Spleen (tissue), 11 donors: ENCODE measurements at regions not wholly inside any gene's neighbourhood (a gene's known extent, or its start where the extent isn't known, plus 50 kb on each side); places are given as distances from the start of the nearest gene placed in this dataset.
A peak's percentile ranks its signal among the peaks of the same experiment; 100 is the strongest.

ENCODE experiments used
- DNase-seq: peaks from one replicate; pipeline ENCODE4 v3.0.0-alpha.2; 2020
- H3K27ac ChIP-seq, 8 donors: fragments of 200-600 bp; sonication (generic) in 7 of 8; 1 replicate in 4 of 8; 2 replicates in 4 of 8; pipeline versions ENCODE4 v1.5.0 to v1.8.0; 2016 to 2021; ENCODE audit warnings: inconsistent platforms in 4 of 8, mild to moderate bottlenecking in 4 of 8, moderate library complexity in 1 of 8
- H3K27me3 ChIP-seq, 7 donors: fragments of 200-600 bp; sonication (generic) in 6 of 7; replicated peaks in 1 of 7; 1 replicate in 4 of 7; 2 replicates in 3 of 7; pipeline versions ENCODE4 v1.5.0 to v1.8.0; 2016 to 2021; ENCODE audit warnings: inconsistent platforms in 3 of 7, mild to moderate bottlenecking in 1 of 7
- H3K36me3 ChIP-seq, 6 donors: fragments of 200-600 bp; sonication (generic) in 5 of 6; 1 replicate in 4 of 6; 2 replicates in 2 of 6; pipeline versions ENCODE4 v1.5.0 to v1.8.0; 2016 to 2021; ENCODE audit warnings: inconsistent platforms in 2 of 6
- H3K4me1 ChIP-seq, 6 donors: fragments of 200-600 bp; sonication (generic) in 5 of 6; 1 replicate in 3 of 6; 2 replicates in 3 of 6; pipeline versions ENCODE4 v1.5.0 to v1.8.0; 2016 to 2021; ENCODE audit warnings: inconsistent platforms in 3 of 6
- H3K4me3 ChIP-seq, 8 donors: fragments of 200-600 bp; sonication (generic) in 7 of 8; 1 replicate in 4 of 8; 2 replicates in 4 of 8; pipeline versions ENCODE4 v1.5.0 to v1.8.0; 2016 to 2021; ENCODE audit warnings: inconsistent platforms in 4 of 8, mild to moderate bottlenecking in 4 of 8, moderate library complexity in 2 of 8
- H3K9me3 ChIP-seq, 8 donors: fragments of 200-600 bp; sonication (generic) in 7 of 8; 1 replicate in 4 of 8; 2 replicates in 4 of 8; pipeline versions ENCODE4 v1.5.0 to v1.8.0; 2016 to 2021; ENCODE audit warnings: inconsistent platforms in 4 of 8
- CTCF ChIP-seq, 11 experiments: fragments of 200-600 bp in 7 of 11; fragments of 450-650 bp in 4 of 11; sonication (generic) in 4 of 11; IDR thresholded peaks in 8 of 11; conservative IDR thresholded peaks in 3 of 11; 1 replicate in 7 of 11; 2 replicates in 4 of 11; pipeline versions ENCODE4 v1.4.0 to v1.8.0; 2016 to 2021; ENCODE audit warnings: antibody characterized with exemption in 11 of 11, inconsistent platforms in 4 of 11, mild to moderate bottlenecking in 1 of 11
- POLR2A ChIP-seq, 3 donors: fragments of 450-650 bp; IDR thresholded peaks; one replicate each; pipeline ENCODE4 v1.5.1; 2017; ENCODE audit warnings: antibody characterized with exemption in 3 of 3, mild to moderate bottlenecking in 1 of 3
- POLR2AphosphoS5 ChIP-seq, 3 donors: sonication (generic); formaldehyde crosslinking; IDR thresholded peaks; one replicate each; pipeline ENCODE4 v1.5.1; 2017; ENCODE audit warnings: antibody characterized with exemption in 3 of 3
- WGBS, 5 donors: extraction: QIAGEN DNeasy Blood & Tissue Kit in 3 of 5; methylation state at CpG; one replicate each; pipeline versions ENCODE4 v1.1.5 to v1.1.7; 2013 to 2018; 5-methylcytosine and 5-hydroxymethylcytosine counted together
- intact Hi-C: fragments of 100-400 bp; cut with DNase I; formaldehyde crosslinking; loops from one replicate; pipeline ENCODE4 v1.15.0; 2023; ENCODE audit warnings: low total_unique reads
- donor health status: healthy with polysubstance abuse.
- donor health status: DM: no; HTN: no; CAD: no; lungs with moderate emphysema.
- donor health status: DM: no; HTN: no; CAD: no.
- donor health status: Bipolar disorder and iron deficiency.
- donor health status: healthy.
- donor health status: DM: no; HTN: no; CAD: no.
- donor health status: DM: yes; HTN: yes; CAD: no.

GRCh38 chr9:108167136-108167900, 677.7 kb upstream of the KLF4 start:
- DNase-seq: no peak
- 82 to 95% (median 90%) methylated on average over 4 to 5 of the region's 5 CpGs for WGBS, 5 donors
- Histone ChIP-seq H3K9me3 (peaks cover 0 to 6% (median 0%) of the 10 kb centered on the region in 8 donors), H3K27me3 (no peaks in the 10 kb centered on the region), H3K4me1 (peaks cover 0 to 5% (median 0%) of the 10 kb centered on the region in 6 donors), H3K36me3 (no peaks in the 10 kb centered on the region), H3K27ac (no peak overlapping the region), H3K4me3 (no peak overlapping the region)
- intact Hi-C loops: no loop called here
- TF ChIP-seq POLR2A (IDR thresholded peaks at IDR 0.05): no peak
- TF ChIP-seq CTCF (IDR thresholded peaks at IDR 0.05 in 8 of 11, conservative IDR thresholded peaks at IDR 0.05 in 3 of 11): no peak
- no peak for TF ChIP-seq POLR2AphosphoS5 (IDR thresholded peaks at IDR 0.05)

GRCh38 chr9:108166519-108166918, 677.0 kb upstream of the KLF4 start:
- Histone ChIP-seq H3K36me3 (no peaks in the 10 kb centered on the region), H3K27ac (no peak overlapping the region), H3K9me3 (no peaks in the 10 kb centered on the region), H3K4me1 (peaks cover 0 to 5% (median 0%) of the 10 kb centered on the region in 6 donors), H3K27me3 (no peaks in the 10 kb centered on the region), H3K4me3 (no peak overlapping the region)
- no peak for DNase-seq
- WGBS, 5 donors: 74 to 89% (median 75%) methylated on average over 2 of the region's 2 CpGs
- intact Hi-C loops: no loop called here
- no peak for TF ChIP-seq POLR2AphosphoS5 (IDR thresholded peaks at IDR 0.05)
- TF ChIP-seq POLR2A (IDR thresholded peaks at IDR 0.05): no peak
- no peak for TF ChIP-seq CTCF (IDR thresholded peaks at IDR 0.05 in 8 of 11, conservative IDR thresholded peaks at IDR 0.05 in 3 of 11)

- peaks cover 0 to 25% (median 8%) of the 10 kb centered on the region in 6 donors for H3K4me1 ChIP-seq
- H3K36me3 ChIP-seq: no peaks in the 10 kb centered on the region
- H3K4me3 ChIP-seq: no peak overlapping the region
- no peak for DNase-seq
- intact Hi-C loops: no loop called here
- no peaks in the 10 kb centered on the region for H3K9me3 ChIP-seq
- WGBS, 5 donors: 91 to 95% (median 94%) methylated on average over 6 of the region's 6 CpGs
- no peaks in the 10 kb centered on the region for H3K27me3 ChIP-seq
- no peak for TF ChIP-seq POLR2A (IDR thresholded peaks at IDR 0.05)
- no peak for TF ChIP-seq POLR2AphosphoS5 (IDR thresholded peaks at IDR 0.05)
- TF ChIP-seq CTCF (IDR thresholded peaks at IDR 0.05 in 8 of 11, conservative IDR thresholded peaks at IDR 0.05 in 3 of 11): no peak
- H3K27ac ChIP-seq: peak overlapping the region in 7 of 8 donors; percentile 68 to 85 (median 73)
Measured at GRCh38 chr9:108163321-108164005, 673.9 kb upstream of the KLF4 start.

GRCh38 chr9:108162664-108163063, 673.1 kb upstream of the KLF4 start:
- H3K36me3 ChIP-seq: no peaks in the 10 kb centered on the region
- no peak for DNase-seq
- H3K9me3 ChIP-seq: no peaks in the 10 kb centered on the region
- H3K4me1 ChIP-seq: peaks cover 0 to 28% (median 8%) of the 10 kb centered on the region in 6 donors
- peak overlapping the region; percentile 53 to 85 (median 73) for H3K27ac ChIP-seq
- TF ChIP-seq POLR2AphosphoS5 (IDR thresholded peaks at IDR 0.05): peak in 2 of 3 donors; percentile 55 to 72
- no peak for TF ChIP-seq CTCF (IDR thresholded peaks at IDR 0.05 in 8 of 11, conservative IDR thresholded peaks at IDR 0.05 in 3 of 11)
- TF ChIP-seq POLR2A (IDR thresholded peaks at IDR 0.05): no peak
- intact Hi-C loops: no loop called here
- H3K27me3 ChIP-seq: no peaks in the 10 kb centered on the region
- no peak overlapping the region for H3K4me3 ChIP-seq
- 48 to 76% (median 64%) methylated on average over 1 of the region's 1 CpG for WGBS, 5 donors
